D721Med (cell line): ENCODE measurements at regions not wholly inside any gene's neighbourhood (a gene's known extent, or its start where the extent isn't known, plus 50 kb on each side); places are given as distances from the start of the nearest gene placed in this dataset.
"Not testable (repeated sequence)": the region's sequence is repeated elsewhere in the genome, so short reads cannot be mapped to it uniquely, and the experiment has no call there.

ENCODE experiments used
- DNase-seq: peaks from one replicate; pipeline ENCODE4 v3.0.0; 2011; ENCODE audit warnings: low spot score; ENCODE audit not compliant: insufficient read length
- FAIRE-seq: peaks from 2 replicates; lab custom pipeline; 2011; peaks lifted over from hg19 to GRCh38; lab: Jason Lieb, UNC
- CTCF ChIP-seq: IDR thresholded peaks from 2 replicates; pipeline ENCODE4 v1.5.1; 2012; ENCODE audit warnings: mild to moderate bottlenecking, control low read depth; ENCODE audit not compliant: insufficient read depth; ENCODE audit errors: missing control alignments

DNA sequence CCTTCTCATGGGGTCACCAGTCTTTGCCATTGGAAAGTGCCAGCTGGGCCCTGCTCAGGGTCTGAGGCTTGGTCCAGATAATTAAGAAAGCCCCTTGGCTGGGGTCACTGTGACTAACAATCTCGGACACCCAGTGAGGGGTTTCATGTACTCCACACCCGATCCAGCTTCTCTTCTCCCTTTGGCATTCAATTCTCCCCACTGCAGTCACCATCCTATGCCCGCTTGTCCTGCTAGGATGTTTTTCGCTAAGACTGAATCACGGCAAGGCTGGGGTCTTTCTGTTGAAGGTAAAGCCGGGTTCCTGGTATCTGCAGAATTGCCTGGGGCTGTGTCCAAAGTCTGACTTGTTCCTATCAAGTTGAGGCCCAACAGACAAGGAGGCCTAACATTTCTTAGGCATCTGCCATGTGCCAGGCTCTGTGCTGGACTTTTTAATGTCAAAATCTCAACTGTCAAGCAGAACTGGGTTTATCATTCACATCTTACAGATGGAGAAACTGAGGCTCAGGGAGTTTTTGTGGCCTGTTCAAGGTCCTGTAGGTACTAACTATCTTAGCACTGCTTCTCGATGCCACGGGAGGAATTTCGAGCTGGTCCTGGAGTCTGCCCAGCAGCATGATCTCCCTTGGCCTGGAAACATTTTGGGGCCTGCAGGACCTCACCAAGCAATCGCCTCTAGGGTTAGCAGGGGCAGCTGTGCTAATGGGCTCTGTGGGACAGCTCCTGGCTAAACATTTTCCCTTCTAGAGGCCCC lies 142.0 kb upstream of the ALDH1B1 start:
- no peak for FAIRE-seq
- TF ChIP-seq CTCF: no peak
- DNase-seq: no peak

DNA sequence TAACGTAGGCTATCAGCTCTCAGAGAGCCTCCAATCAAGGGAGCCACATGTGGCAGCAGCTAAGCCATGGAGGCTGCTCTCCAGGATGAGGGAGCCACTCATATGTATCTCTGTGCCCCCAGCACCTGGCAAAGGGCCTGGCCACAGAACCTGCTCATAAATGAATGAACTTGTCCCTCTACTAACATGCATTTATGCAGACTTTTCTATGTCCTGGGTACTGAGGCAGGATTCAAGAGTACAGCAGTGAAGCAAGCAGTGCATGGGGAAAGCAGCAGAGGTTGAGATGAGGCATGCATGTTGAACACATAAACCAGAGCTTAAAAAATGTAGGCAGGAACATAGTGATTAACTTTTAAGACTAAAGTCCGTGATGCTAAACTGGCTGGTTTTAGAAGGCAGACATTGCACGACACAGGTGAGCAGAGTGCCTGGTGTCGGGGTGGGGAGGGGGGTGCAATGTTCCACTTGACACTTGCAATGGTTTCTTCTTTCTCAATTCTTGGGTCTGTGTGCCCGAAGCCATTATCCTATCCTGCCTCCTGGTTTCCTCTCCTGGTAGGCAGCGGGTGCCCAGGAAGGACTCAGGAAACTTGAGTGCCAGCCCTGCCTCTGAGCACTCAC lies 142.8 kb upstream of the ALDH1B1 start:
- DNase-seq: no peak
- FAIRE-seq: no peak
- TF ChIP-seq CTCF: no peak

DNA sequence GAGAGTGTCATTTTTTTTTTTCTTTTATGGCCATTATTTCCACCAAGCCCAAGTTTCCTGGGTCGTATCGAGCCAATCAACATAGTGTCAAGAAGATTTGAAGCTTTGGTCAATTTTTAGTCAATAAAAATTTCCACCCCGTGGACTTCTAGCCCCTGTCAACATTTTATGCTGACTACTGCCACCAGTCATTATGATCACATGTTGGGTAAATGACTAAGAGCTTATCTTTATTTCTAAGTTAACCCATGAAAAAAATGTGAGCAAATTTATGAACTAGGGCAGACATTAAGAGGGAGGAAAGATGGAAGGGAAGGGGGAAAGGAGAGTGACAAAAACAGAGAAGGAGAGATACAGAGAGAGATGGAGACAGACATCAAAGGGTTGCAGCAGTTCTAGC lies 143.5 kb upstream of the ALDH1B1 start:
- TF ChIP-seq CTCF: no peak
- no peak for FAIRE-seq
- DNase-seq: no peak

DNA sequence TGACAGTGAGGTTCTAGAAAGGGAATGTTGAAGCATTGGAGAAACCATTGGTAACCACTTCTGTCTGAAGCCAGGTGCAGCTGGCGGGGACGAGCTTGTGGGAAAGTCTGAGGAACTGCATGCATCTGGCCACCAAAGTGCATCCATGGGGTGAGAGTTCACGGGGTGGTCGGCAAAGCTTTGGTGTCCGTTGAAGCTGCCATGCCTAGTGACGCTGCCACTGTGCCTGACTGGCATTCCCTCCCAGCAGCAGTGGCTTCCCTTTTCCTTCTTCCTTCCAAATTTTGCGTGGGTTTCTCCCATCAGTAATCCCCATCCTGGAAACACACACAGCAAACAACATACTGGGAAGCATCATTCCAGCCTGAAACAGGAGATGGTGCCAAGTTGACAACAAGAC lies 145.7 kb upstream of the ALDH1B1 start:
- FAIRE-seq: no peak

GRCh38 chr9:38244971-38245370 lies 147.5 kb upstream of the ALDH1B1 start:
- no peak for FAIRE-seq
- DNase-seq: no peak
- no peak for TF ChIP-seq CTCF

More for the DNA sequence above, 145.7 kb upstream of the ALDH1B1 start:
- TF ChIP-seq CTCF: no peak
- DNase-seq: no peak

GRCh38 chr9:38243993-38244392 lies 148.5 kb upstream of the ALDH1B1 start:
- FAIRE-seq: no peak
- no peak for TF ChIP-seq CTCF

DNA sequence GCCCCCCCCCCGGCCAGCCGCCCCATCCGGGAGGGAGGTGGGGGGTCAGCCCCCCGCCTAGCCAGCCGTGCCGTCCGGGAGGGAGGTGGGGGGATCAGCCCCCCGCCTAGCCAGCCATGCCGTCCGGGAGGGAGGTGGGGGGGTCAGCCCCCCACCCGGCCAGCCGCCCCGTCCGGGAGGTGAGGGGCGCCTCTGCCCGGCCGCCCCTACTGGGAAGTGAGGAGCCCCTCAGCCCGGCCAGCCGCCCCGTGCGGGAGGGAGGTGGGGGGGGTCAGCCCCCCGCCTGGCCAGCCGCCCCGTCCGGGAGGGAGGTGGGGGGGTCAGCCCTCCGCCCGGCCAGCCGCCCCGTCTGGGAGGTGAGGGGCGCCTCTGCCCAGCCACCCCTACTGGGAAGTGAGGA lies 150.4 kb upstream of the ALDH1B1 start:
- FAIRE-seq, DNase-seq: not testable (repeated sequence)

More at GRCh38 chr9:38243993-38244392, 148.5 kb upstream of the ALDH1B1 start:
- no peak for DNase-seq
